ENCODE measurements at regions not wholly inside any gene's neighbourhood (a gene's known extent, or its start where the extent isn't known, plus 50 kb on each side); places are given as distances from the start of the nearest gene placed in this dataset.

DNA sequence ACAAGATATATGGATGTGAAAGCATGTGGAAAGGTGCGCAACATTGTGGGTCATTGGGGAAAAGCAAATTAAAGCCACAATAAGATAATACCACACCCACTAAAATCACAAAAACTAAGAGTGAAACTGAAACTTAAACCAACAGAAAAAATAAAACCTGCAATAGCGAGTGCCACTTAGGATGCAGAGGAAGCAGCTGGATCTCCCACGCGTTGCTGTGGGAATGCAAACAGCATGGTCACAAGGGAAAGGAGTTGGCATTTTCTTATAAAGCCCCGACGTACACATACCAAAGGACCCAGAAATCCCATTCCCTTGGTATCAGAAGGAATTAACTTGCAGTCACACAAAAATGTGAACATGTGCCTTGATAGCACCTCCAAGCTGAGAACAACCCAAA lies 712.0 kb downstream of the TBC1D22A start:
- no peaks in the 10 kb centered on the region for H3K27me3 ChIP-seq
- no peak overlapping the region for H3K4me3 ChIP-seq
- H3K9me3 ChIP-seq = no peaks in the 10 kb centered on the region
- H3K4me1 ChIP-seq = peaks cover 0 to 6% (median 0%) of the 10 kb centered on the region in 4 donors
- DNase-seq (ENCODE audit: low spot score in 2 of 2) = no peak
- TF ChIP-seq EP300 (IDR thresholded peaks at IDR 0.05) = no peak
- TF ChIP-seq POLR2A (IDR thresholded peaks at IDR 0.05) = no peak
- TF ChIP-seq, protein P1, sequence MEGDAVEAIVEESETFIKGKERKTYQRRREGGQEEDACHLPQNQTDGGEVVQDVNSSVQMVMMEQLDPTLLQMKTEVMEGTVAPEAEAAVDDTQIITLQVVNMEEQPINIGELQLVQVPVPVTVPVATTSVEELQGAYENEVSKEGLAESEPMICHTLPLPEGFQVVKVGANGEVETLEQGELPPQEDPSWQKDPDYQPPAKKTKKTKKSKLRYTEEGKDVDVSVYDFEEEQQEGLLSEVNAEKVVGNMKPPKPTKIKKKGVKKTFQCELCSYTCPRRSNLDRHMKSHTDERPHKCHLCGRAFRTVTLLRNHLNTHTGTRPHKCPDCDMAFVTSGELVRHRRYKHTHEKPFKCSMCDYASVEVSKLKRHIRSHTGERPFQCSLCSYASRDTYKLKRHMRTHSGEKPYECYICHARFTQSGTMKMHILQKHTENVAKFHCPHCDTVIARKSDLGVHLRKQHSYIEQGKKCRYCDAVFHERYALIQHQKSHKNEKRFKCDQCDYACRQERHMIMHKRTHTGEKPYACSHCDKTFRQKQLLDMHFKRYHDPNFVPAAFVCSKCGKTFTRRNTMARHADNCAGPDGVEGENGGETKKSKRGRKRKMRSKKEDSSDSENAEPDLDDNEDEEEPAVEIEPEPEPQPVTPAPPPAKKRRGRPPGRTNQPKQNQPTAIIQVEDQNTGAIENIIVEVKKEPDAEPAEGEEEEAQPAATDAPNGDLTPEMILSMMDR (IDR thresholded peaks at IDR 0.05) = no peak
- H3K36me3 ChIP-seq = no peaks in the 10 kb centered on the region
- H3K27ac ChIP-seq = no peak overlapping the region
- WGBS, 2 donors = 41 to 62% methylated on average over 6 of the region's 6 CpGs

DNA sequence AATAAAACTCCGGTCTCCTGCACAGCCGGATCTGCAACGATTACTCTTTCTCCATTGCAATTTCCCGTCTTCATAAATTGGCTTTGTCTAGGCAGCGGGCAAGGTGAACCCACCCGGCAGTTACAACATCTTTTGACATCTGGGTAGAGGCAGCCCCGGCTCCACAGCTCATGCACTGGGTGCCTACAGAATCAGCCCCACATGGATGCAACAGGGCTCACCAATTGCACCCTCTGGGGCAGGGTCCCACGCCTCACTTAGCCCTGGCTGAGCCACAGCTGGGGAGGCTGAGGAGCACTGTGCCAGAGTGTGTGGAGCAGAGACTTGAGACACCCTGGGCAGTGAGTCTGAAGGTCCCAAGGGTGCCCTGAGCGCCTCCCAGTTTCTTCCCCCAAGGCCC lies 710.2 kb downstream of the TBC1D22A start:
- DNase-seq (ENCODE audit: low spot score in 2 of 2) = no peak
- Histone ChIP-seq H3K36me3 (no peaks in the 10 kb centered on the region), H3K27me3 (no peaks in the 10 kb centered on the region), H3K4me1 (peaks cover 0 to 6% (median 0%) of the 10 kb centered on the region in 4 donors), H3K27ac (no peak overlapping the region), H3K9me3 (no peaks in the 10 kb centered on the region), H3K4me3 (no peak overlapping the region)
- TF ChIP-seq, protein P1 (IDR thresholded peaks at IDR 0.05) = no peak
- TF ChIP-seq POLR2A (IDR thresholded peaks at IDR 0.05) (no peak), EP300 (IDR thresholded peaks at IDR 0.05) (no peak)
- 86% methylated on average over 9 of the region's 9 CpGs for WGBS, 2 donors

DNA sequence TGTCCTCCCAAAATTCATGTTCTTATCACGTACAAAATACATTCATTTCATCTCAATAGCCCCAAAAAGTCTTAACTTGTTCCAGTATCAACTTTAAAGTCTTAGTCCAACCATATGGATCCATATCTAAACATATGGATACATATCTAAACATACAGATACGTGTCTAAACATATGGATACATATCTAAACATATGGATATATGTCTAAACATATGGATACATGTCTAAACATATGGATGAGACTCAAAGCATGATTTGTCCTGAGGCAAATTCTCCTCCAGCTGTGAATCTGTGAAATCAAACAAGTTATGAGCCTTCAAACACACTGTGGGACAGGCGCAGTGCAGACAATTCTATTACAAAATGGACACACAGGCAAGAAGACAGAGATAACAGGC lies 709.0 kb downstream of the TBC1D22A start:
- WGBS, 2 donors = 73 to 74% methylated on average over 3 of the region's 3 CpGs
- no peaks in the 10 kb centered on the region for H3K27me3 ChIP-seq
- TF ChIP-seq POLR2A (IDR thresholded peaks at IDR 0.05) (no peak), EP300 (IDR thresholded peaks at IDR 0.05) (no peak)
- TF ChIP-seq, protein P1 (IDR thresholded peaks at IDR 0.05) = no peak
- H3K36me3 ChIP-seq = no peaks in the 10 kb centered on the region
- peaks cover 0 to 6% (median 0%) of the 10 kb centered on the region in 4 donors for H3K4me1 ChIP-seq
- no peak overlapping the region for H3K4me3 ChIP-seq
- peaks cover 0 to 12% (median 0%) of the 10 kb centered on the region in 4 donors for H3K9me3 ChIP-seq
- DNase-seq (ENCODE audit: low spot score in 2 of 2) = no peak
- H3K27ac ChIP-seq = no peak overlapping the region

DNA sequence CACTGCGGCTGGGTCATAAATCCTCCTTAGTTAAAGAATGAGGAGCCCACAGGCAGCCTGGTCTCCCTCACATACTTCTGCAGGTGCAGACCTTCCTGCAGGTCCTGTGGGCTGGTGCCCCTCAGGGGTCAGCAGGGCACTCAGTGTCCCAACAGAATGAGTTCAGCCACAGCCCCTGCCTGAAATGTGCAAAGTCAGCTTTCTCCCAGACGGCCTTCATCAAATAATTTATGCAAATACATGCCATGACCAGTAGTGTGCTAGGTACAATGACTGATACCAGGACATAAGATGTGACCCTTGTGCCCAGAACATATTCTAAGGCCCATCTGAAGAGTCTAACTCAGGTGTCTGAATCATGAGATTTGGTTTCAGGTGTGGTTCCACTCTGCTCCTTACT lies 703.4 kb downstream of the TBC1D22A start:
- Histone ChIP-seq H3K27ac (no peak overlapping the region), H3K9me3 (peaks cover 0 to 19% (median 0%) of the 10 kb centered on the region in 4 donors), H3K4me3 (no peak overlapping the region), H3K27me3 (no peaks in the 10 kb centered on the region), H3K4me1 (no peaks in the 10 kb centered on the region), H3K36me3 (no peaks in the 10 kb centered on the region)
- TF ChIP-seq EP300 (IDR thresholded peaks at IDR 0.05) = no peak
- TF ChIP-seq POLR2A (IDR thresholded peaks at IDR 0.05) = no peak
- TF ChIP-seq, protein P1 (IDR thresholded peaks at IDR 0.05) = no peak
- WGBS, 2 donors = 71 to 80% methylated on average over 2 of the region's 2 CpGs
- DNase-seq (ENCODE audit: low spot score in 2 of 2) = no peak

DNA sequence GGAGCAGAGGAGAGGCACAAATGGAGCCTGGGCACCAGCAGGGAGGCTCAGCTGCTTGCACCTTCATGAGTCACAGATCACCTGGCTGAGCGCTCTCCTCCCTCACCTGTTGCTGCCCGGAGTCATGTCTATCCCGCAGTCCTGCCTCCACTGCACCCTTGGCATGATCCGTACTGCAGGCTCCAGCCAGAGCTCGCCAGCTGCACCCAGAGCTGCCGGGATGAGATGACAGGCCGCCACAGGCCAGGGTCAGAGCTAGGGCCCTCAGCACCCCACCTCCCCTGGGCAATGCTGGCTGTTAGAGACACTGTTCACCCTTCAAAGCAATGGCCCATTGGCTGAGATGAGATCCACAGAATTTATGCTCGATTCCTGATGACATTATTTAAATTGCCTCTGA lies 702.8 kb downstream of the TBC1D22A start:
- no peak overlapping the region for H3K27ac ChIP-seq
- H3K36me3 ChIP-seq = no peaks in the 10 kb centered on the region
- DNase-seq (ENCODE audit: low spot score in 2 of 2) = no peak
- peaks cover 0 to 19% (median 0%) of the 10 kb centered on the region in 4 donors for H3K9me3 ChIP-seq
- H3K27me3 ChIP-seq = no peaks in the 10 kb centered on the region
- 92 to 96% methylated on average over 7 to 8 of the region's 8 CpGs for WGBS, 2 donors
- TF ChIP-seq, protein P1 (IDR thresholded peaks at IDR 0.05) = no peak
- H3K4me3 ChIP-seq = no peak overlapping the region
- no peaks in the 10 kb centered on the region for H3K4me1 ChIP-seq

All from tibial nerve (tissue), 4 donors.